HG03139 (cell line): ENCODE measurements at regions not wholly inside any gene's neighbourhood (a gene's known extent, or its start where the extent isn't known, plus 50 kb on each side); places are given as distances from the start of the nearest gene placed in this dataset.

Experiments used
- ATAC-seq: cut with Tn5 transposase; IDR thresholded peaks from one replicate; pipeline ENCODE4 v1.9.1; 2021; ENCODE audit not compliant: unreplicated experiment

DNA sequence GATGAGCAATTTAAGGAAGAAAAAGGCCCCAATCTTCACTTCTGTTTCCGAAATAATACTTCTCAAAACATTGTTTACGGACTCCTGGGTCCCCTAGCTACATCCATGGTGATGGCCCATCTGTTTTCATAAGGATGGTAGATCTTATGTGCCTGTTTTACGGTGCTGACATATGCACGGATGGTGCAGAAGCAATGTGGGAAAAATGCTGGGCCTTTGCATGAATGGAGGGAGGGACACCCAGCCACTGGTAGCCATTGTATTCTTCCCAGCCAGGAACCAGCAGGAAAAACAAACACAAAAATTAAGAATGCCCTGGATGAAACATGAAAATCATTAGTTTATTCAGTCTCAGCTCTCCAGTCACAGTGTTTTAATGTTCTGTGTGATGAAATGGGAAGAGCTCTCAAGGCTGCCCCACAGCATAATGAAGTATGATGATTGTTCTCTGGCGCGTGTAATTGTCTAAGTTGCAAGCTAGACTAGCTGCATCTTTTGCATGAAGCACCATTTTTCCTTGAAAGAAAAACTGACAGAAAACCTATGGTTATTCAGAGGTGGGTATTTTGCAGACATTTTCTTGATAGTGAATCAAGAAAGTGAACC is 1201.1 kb upstream of the SLC10A2 start:
- ATAC-seq = no peak

DNA sequence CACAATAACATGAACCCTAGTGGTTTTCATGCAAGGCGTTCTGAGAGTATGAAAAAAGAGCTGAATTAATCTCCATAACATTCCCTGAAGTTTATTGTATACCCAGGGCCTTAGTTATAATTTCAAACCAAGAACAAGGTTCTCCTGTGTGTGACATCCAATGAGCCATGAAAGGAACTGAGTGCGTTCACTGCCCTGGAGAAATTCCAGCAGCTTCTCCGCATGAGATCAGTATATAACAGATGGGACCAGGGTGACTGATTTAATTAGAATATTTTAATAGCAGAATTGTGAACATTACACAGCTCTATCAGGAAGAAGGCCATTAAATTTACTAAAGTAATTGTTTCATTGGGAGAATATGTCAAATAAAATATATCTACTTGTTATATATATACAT is 1190.5 kb upstream of the SLC10A2 start:
- ATAC-seq = no peak

- no peak for ATAC-seq
Observed at GRCh38 chr13:104253063-104253680, 1187.0 kb upstream of the SLC10A2 start.

DNA sequence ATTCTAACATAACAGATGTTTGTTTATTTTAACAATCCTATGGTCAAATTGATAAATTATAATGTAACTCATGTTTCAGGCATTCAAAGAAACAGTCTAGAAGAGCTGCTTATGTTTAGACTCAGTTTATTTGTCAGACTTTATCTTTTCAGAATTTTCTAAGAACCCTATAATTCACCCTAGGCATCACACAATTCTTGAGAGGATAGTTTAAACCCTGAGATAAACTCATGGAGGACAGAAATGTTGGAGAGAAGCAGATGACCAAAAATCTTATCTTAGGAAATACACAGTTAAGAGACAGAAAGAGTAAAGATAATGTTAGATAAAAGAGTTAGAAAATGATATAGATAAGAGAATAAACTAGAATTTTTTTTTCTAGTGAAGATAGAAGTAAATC is 1185.7 kb upstream of the SLC10A2 start:
- no peak for ATAC-seq

DNA sequence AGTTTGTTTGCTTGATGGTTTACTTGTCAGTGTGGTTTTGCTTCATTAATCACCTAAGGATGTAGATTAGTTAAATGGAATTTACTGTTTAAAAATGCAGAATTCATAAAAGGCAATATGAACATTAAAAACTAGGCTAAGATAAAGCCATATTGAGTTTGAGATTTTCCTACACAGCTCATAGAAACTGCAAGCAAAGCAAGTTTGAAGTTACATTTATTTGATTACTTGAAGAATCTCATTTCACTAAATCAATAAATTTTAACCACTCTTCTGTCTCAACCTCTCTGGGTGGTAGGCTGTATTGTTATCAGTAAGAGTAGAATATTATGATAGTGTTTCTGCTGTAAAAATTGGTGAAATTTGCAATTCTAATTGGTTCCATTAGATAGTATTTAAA is 1180.7 kb upstream of the SLC10A2 start:
- no peak for ATAC-seq

- no peak for ATAC-seq
Observed at GRCh38 chr13:104206450-104207044, 1140.3 kb upstream of the SLC10A2 start.

DNA sequence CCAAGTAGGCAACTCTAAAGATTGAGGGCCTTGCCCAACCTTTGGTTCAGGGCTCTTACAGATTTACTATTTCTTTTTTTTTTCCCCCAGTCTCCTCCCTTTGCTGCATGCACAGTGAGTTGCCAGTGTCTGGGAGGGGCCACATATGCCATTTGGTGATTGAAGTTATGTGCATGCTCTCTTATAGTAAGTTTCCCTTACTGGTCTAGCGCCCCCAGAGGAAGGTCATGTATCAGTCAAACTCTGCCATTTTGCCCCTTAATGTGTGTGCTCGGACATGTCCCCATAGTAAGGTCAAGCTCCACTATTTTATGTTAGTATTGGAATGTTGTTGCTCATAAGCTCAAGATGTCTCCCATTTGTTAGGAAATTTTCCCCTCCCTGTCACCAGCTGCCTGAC is 1138.0 kb upstream of the SLC10A2 start:
- ATAC-seq = no peak

DNA sequence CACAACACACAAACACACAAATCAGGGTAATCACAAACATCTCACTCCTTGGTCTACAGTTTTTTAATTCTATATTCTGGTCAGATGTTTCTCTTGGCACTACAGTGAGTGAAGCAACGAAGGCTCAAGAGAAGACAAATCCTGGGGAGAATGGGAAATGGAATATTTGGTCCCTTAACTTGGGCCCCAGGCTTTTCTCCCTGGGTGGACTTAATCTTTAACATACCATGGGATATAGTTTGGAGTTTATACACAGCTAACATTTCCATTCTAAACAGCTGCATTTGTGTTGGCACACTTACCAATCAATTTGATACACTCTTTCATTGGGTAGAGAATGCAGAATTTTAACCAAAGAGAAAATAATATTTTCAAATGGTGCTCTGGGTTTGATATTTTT is 1132.6 kb upstream of the SLC10A2 start:
- ATAC-seq = no peak

DNA sequence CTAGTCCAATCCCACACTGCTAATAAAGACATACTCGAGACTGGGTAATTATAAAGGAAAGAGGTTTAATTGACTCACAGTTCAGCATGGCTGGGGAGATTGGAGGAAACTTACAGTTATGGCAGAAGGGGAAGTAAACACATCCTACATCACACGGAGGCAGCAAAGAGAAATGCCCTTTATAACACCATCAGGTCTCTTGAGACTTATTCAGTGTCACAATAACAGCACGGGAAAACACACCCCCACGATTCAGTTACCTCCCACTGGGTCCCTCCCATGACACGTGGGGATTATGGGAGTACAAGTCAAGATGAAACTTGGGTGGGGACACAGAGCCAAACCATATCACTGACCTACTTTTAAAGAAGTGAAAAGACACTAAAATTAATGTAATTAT is 1130.4 kb upstream of the SLC10A2 start:
- ATAC-seq = no peak

- no peak for ATAC-seq
Observed at GRCh38 chr13:104181526-104182231, 1115.5 kb upstream of the SLC10A2 start.

DNA sequence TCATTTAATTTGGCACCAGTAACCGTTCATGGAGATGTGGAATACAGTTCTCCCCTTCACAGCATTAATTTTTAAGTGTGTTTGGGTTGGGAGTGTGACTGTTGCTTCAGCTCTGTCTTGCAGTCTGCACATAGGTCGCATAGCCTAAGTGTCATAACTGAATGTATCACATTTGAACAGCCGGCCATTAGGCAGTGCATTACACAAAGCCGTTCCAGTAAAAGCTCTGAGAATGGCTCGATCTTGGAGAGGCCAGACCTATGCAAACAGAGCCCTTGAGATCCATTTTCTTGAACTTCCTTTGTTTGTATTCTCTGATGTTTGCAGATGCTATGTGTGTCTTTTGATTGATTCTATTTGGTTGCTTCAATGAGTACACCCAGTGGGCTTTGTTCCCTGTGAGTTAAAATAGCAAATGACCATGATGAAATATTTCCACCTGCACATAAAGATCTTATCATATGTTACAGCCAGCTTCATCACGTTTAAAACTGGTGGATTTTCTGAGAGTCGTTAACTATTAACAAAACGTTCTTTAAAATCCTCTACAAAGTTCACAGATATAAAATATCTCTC is 1104.9 kb upstream of the SLC10A2 start:
- ATAC-seq = no peak

DNA sequence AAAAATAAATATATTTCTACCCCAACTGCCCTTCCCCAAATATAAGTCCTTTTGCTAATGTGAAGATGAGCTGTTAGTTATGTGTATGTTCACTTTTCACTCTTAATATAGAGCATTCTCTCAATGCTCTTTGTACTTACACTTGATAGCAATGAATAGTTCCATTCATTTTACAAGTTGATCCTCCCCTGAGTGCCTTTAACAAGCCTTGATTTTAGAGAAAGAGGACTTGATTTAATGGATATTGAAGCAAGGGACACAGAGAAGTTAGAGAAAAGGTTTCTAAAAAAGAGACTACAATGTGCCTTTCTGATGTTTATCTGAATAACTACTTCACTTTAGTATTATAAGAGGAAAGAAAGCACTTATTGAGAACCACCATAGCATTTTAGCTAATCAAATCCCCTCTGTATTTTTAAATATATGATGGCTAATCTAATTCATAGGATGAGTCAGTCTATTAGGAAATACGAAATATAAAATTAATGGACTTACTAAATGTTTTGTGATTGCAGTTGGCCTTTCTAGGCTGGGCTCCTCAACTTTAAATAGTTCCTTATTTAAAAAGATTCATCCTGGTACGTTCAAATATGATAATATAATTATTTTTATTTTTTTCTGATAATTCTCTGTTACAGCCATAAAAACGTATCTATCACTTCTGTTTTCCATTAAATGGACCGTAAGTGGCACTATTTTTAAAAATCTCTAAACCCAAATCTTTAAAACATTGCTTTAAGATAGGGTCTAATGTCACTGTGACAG is 1097.8 kb upstream of the SLC10A2 start:
- ATAC-seq = no peak

DNA sequence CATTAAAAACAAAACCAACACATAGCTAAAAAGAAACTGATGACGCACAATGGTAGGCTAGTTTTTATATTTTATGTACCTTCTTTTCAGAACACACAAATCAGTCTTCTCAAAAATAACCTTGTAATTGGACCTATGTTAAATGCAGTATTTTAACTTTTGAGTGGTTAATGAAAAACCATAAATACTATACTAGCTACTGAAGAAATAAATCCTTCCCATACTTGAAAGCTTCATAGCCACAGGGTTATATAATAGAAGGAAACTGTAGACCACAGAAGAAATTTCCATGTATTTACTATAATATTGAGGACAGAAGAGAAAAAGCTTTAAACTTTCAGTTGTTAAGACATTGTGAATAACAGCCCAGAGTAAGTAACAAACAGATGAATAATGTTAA is 1094.3 kb upstream of the SLC10A2 start:
- ATAC-seq = no peak

GRCh38 chr13:104143760-104144416 is 1077.7 kb upstream of the SLC10A2 start:
- ATAC-seq = no peak

GRCh38 chr13:104140552-104140951 is 1074.3 kb upstream of the SLC10A2 start:
- no peak for ATAC-seq

- no peak for ATAC-seq
Observed at GRCh38 chr13:104137416-104137815, 1071.2 kb upstream of the SLC10A2 start.

- ATAC-seq = no peak
Observed at GRCh38 chr13:104132849-104133248, 1066.6 kb upstream of the SLC10A2 start.

- ATAC-seq = no peak
Observed at GRCh38 chr13:104114101-104114500, 1047.9 kb upstream of the SLC10A2 start.

DNA sequence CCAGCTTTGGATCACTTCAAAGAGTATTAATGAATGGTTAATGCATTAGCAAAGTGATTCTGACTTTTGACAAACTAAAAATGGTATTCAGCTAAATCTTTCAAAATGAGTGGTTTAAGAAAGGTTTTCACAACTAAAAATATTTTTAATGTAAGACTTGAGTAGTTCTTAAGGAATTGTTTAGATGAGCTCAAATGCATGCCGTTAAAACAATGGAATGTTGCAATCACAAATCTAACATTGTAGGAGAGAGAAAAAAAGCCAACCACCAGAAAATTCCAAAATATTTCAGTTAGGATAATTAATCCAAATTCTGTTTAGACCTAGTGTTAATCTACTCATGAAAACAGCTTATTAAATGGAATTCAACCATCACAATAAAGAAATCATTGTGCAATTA is 1044.8 kb upstream of the SLC10A2 start:
- no peak for ATAC-seq

GRCh38 chr13:104106705-104107393 is 1040.6 kb upstream of the SLC10A2 start:
- no peak for ATAC-seq
